ENCODE measurements at regions not wholly inside any gene's neighbourhood (a gene's known extent, or its start where the extent isn't known, plus 50 kb on each side); places are given as distances from the start of the nearest gene placed in this dataset.
A peak's percentile ranks its signal among the peaks of the same experiment; 100 is the strongest.
"Not testable (repeated sequence)": the region's sequence is repeated elsewhere in the genome, so short reads cannot be mapped to it uniquely, and the experiment has no call there.

DNA sequence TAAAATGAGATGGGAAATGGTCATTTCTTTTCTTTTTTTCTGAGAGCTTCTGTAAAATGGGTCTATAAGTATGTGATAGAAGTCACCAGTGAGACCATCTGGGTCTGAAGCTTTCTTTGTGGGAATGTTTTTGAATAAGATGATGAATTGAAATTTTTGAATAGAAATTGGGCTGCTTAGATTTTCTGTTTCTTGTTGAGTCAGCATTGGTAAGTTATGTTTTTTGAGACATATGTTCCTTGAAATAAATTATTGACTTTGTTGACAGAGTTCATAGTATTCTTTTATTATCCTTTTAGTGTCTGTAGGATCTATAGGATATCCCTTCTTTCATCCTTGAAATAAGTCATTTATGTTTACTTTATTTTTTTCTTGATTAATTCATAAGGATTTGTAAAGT lies 208.1 kb downstream of the OPA1 start:
- DNase-seq (ENCODE audit: low read depth) = no peak

DNA sequence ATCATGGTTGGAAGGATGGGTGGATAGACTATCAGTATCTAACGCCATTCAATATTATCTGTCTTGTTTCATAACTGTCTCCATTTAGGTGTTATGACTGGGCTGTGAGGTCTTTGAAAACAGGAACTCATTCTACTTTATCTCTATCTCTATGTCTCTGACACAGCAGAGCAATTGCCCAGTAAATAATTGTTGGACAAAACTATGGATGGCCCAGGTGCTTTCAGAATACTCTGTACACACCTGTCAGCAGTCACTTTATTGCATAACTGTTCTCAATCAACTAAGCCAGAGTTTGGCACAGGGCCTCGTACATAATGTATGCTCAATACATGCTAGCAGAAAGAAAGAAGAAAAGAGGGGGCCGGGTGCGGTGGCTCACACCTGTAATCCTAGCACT lies 210.3 kb downstream of the OPA1 start:
- DNase-seq (ENCODE audit: low read depth) = no peak

DNA sequence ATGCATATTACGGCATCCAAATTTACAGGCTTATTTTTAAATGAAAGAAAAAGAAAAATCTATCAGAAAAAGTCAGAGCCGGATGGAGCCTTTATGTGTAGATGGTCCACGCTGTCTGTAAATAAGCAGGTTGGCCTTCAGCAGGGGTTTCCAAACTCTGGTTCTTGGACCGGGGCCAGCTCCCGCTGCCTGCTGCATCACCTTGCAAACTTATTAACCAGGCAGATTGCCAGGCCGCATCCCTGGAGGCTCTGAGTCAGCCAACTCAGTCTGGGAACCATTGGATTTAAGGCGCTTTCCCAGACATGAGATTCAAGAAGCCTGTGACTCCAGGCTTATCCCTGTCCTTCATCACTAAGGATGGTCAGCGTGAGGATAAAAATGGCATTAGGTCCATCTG lies 212.4 kb downstream of the OPA1 start:
- DNase-seq (ENCODE audit: low read depth) = peak; percentile 72

DNA sequence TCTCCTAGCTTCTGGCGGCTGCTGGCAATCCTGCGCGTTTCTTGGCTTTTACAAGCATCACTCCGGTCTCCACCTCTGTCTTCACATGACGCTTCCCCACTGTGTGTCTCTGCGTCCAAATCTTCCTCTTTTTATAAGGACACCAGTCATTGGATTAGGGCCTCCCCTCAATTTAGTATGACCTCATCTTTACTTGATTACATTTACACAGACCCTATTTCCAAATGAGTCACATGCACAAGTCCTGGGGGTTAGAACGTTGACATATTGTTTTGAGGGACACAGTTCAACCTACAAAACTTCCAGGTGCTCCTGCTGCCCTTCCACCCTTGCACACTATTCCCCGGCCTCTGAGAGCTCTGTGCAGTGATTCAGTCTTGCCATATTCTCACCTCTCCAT lies 215.3 kb downstream of the OPA1 start:
- no peak for DNase-seq (ENCODE audit: low read depth)

DNA sequence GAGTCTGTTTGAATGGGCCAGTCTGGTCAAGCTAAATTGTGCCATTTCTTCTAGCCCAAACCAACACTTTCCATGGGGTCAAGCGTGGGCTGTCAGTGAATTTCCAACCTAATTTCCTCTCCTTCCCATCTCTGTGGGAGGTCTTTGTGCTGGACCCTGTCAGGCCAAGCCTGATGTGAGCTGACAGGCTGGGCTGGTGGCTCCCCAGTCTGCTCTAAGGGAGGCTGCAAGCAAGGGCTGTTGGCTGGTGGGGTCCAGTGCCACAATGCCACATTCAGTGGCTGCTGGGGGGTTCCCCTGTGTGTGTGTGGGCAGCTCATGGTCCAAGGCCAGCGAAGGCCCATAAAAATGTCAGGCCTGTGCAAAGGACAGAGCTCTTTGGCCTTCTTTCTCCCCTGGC lies 216.1 kb downstream of the OPA1 start:
- no peak for DNase-seq (ENCODE audit: low read depth)

DNA sequence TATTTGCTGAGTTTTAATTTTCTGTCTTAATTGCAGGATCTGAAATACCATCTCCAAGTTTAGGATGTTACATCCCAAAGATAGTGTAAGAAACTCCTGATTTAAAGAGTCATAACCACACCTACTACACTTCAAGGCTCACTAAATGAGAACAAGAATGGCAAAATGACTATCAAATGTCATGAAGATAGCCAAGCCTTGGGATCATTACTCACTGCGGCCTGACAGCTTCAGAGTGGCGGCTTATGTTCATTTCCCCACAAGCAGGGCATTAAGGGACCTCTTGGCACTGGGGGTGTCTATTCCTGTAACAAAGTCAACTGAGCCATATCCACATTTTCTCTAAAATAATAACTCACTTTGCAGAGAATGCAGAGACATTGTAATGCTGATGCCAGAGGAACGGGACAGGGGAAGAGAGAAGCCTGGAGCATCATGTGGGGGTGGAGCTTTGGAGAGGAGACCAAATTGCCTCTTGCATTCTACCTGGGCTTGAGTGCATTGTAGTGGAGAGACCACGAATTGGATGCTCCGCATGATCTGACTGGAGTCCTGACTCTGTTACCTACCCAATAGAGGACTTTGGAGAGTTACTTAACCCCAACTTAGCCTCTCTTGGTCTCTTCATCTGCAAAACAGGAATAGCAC lies 219.2 kb downstream of the OPA1 start:
- no peak for DNase-seq (ENCODE audit: low read depth)

DNA sequence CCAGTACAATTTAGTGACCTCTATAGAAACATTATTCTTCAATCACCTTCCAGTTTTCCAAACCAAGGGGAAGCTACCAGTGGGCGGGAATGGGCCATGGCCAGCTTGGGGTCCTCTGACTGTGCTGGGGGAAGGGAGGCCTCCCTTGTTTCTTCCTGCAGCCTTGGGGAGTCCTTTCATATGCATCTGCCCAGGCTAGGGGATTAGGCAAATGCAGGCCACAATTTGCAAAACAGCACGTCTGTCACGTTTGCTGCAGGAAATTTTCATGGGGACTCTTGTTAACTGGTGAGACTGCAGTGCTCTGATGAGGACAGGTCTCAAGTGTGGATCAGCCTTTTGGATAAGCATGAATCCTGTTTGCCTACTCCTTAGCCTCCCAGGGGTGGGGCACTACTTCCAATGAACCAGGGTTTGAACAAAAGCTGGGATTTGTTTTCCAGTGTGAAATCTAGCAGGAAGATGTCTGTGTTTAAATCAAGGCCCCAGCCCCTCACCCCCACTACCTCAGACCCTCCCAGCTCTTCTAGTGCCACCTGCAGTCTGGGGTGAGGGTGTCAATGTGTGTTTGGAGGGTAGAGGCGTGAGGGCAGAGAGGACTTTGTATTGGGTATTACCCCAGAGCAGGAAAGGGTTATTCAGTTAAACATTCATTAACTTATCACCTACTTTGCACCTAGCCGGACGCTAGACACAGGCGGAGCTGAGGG lies 219.9 kb downstream of the OPA1 start:
- no peak for DNase-seq (ENCODE audit: low read depth)

DNA sequence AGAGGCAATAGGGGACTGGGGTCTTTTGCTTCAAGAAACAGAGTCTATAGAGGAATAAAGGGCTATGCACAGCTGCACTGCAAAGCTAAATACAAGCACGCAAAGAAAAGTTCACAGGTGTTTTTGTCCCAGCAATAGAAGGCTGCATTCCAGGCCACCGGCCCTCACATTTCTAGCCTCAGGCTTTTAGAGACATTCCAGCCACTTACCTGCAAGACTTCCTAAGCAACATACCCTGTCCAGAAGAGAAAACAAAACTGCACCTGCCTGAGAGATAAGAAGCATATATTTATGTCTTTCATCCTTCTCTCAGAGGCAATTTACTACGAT lies 220.5 kb downstream of the OPA1 start:
- DNase-seq (ENCODE audit: low read depth) = no peak

DNA sequence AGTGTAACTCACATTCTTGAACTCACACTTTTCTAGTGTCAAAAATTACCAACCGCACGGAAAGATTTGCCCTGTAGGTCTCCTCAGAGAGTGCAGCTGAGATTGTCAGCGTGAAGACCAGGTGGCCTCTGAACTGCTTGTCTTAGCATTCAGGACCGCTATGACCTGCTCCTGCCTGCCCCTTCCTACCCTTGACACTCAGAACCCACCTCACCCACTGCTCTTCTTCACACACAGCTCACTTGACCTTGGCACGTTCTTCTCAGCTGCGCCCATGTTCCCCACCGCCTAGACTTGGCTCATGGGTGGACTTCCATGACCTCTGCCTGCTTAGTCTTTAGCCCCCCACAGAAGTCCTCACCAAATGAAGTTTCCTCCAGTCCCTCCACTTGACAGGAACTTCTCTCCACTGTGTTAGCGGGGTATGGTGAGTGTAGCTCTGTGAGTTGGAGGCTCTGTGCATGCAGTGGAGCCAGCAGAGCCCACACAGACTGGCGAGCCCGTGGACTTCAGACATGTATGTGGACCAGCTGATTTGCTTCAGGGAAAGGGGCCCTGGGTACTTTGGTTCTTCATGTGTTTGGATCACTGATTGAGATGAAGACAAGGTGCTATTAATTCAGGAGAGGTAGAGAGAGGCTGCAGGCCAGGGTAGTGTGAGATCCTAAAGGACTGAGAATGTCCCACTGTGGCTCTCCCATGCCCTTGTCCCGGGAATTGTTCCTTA lies 221.3 kb downstream of the OPA1 start:
- DNase-seq (ENCODE audit: low read depth) = no peak

DNA sequence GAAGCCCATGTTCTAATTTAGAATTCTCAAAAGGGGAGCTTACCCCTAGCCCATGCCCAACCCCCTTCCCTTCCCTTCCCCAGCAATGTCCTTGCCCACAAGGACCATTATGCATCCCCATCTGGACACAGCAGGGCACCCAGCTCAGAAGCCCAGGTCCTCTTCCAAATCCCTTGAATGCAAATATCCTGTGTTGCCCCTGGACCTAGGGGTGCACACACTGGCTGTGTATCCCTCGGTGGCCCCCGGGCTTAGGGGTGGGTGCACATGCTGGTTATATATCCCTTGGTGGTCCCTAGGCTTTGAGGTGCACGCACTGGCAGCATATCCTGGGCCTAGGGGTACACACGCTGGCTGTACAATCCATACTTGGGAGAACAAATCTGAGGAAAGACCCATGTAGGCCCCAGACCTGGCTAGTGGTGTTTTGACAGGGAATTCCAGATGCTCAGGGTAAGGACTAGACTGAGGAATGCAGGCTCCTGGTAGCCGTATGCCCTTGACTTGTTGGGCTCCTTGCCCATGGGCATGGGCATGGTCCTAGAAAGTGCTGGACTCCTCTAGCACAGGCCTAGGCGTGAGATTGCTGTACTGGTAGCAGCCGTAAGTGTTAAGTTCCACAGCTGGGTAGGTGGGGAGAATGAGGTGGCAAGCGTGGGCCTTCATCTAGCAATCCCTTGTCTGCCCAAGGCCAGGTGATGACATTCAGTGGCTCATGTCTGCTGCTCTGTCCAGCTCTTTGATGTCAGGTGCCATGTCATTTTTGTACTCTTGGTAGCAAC lies 222.4 kb downstream of the OPA1 start:
- no peak for DNase-seq (ENCODE audit: low read depth)

DNA sequence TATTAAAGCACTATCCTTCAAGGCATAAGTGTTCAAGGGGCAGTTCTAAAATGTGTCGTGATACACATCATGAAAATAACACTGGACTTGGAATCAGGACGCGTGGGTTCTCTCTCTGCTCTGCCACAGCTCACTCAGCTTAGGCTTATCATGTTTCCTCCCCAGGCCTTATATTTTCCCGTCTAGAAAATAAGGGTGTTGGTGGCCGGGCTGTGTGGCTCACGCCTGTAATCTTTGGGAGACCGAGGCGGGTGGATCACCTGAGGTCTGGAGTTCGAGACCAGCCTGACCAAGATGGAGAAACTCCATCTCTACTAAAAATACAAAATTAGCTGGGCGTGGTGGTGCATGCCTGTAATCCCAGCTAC lies 223.0 kb downstream of the OPA1 start:
- DNase-seq (ENCODE audit: low read depth) = no peak

DNA sequence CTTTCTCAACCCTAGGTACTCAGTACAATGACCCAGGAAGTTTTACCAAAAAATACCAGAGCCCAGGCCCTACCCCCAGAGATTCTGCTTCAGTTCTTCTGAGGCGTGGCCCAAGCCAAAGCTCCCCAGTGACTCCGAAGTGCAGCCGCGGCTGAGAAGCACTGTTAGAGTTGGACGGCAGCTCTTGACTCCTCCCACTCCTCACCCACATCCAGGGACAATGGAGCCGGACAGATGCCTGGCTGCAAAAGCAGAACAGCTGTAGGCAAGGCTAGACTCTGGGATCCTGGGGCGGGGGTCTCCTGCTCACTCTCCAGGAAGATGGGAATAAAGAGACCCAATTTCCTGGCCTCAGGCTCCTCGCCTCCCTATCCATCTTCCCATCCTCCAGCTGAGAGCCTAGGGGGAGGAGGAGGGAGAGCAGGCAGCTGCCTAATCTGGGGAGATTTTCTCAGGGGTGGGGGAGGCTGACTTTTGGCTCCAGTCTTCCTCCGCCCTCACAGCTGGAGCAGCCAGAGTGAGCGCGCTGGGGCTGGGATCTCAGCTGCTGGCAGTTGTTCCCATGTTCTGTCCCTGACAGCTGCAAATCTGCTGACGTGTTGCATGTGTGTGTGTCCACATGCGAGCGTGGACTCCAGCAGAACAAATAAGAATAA lies 223.8 kb downstream of the OPA1 start:
- DNase-seq (ENCODE audit: low read depth) = peak; percentile 82

DNA sequence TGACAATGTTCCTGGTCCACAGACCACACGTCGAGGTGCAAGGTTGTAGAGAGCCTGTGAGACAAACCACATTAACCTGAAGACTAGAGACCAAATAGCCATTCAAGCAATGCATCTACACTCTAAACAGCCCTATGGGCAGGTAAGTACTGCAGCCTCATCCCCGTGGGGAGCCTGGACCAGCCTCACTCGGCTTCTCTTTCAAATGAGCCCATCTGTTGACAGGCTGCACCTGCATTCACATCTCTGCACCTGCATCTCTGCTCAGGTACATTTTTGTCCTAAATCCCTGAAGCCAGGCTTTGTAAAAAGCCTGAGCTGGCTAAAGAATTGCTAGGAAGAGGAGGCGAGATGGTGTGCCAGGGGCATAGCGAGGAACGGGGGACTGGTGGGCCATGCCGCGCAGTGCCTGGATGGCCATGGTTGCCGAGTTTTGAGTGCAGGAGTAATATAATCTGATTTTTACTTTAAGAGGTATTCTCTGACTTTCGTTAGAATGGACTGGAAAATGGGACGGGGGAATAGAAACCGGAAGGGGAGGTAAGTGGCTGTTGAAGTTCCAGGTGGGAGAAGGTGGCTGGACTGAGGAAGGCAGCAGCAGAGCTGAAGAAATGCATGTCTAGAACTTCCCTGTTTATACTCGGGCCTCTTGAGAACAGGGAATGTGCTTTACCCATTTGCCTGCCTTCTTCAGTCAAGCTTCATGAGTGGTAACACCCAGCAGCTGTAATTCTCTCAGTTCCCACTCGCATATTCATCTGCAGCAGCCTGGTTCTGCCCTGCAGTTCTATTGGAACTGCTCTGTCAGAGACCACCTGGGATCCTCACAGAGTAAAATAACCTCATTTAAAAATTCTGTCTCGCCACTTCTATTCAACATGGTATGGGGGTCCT lies 226.4 kb downstream of the OPA1 start:
- DNase-seq (ENCODE audit: low read depth) = no peak

DNA sequence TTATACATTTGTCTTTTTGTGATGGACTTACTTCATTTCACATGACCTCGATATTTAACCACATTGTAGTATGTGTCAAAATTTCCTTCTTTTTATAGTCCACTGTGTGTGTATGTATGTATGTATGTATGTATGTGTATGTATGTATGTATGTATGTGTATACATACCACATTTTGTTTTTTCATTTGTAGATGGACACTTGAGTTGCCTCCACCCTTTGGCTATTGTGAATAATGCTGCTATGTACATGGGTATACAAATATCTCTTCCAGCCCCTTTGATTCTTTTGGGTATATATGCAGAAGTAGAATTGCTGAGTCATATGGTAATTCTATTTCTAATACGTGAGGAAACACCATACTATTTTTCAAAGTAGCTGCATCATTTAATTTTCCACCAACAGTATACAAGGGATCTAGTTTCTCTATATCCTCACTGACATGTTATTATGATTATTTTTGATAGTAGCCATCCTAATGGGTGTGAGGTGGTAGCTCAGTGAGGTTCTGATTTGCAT lies 228.2 kb downstream of the OPA1 start:
- no peak for DNase-seq (ENCODE audit: low read depth)

DNA sequence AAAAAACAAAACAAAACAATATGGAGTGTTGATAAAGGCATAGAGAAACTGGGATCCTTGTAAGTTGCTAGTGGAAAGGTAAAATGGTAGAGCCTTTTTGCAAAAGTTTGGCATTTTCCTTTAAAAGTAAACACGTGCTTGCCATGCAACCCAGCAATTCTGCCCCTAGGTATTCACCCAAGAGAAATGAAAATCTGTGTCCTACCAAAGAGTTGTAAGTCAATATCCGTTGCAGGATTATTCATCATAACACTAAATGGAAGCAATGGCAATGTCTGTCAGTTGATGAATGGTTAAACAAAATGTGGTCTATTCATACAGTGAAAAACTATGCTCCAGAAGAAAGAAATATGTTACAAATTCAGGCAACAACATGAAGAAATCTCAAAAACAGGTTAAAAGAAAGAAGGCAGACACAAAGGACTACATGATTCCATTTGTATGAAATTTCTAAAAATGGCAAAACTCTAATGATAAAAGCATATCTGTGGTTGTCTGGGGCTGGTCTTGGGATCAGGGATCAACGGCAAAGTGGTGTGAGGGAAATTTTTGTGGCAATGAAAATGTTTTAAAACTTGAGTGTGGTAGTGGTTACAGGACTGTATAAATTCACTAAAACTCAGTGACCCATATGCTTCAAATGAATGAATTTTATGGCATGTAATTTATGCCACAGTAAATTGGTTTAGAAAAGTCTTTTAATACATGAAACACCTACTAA lies 229.6 kb downstream of the OPA1 start:
- DNase-seq (ENCODE audit: low read depth) = no peak

DNA sequence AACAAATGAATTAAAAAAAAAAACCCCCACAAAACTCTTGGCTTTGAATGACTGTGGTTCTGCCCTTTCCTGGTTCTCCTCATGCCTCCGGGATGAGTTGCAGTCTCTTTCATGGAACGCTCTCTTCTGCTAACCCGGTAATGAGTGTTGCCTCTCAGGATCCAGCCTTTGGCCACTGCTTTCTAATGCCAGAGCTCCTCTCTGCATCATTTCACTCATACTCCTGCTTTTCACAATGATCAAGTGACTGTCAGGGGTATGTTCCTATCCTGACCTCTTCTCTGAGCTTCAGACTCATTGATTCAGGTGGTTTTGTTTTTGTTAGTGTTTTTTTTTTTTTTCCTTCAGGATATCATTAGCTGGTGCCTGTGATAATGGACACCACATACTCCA lies 230.2 kb downstream of the OPA1 start:
- DNase-seq (ENCODE audit: low read depth) = not testable (repeated sequence)

DNA sequence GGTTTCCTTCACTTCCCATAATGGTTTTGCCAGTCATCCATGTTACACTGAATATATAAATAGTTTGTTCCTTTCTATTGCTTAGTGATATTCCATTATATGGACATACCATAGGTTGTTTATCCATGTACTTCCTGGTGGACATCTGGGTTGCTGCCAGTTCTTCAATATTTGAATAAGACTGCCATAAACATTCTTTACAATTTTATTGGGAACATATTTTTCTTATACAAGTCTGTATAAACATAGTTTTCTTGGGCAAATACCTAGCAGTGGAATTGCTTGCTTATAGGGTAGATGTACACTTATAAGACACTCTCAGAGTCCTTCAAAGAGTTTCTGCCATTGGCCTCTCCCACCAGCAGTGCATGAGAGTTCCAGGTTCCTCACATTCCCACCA lies 231.4 kb downstream of the OPA1 start:
- no peak for DNase-seq (ENCODE audit: low read depth)

DNA sequence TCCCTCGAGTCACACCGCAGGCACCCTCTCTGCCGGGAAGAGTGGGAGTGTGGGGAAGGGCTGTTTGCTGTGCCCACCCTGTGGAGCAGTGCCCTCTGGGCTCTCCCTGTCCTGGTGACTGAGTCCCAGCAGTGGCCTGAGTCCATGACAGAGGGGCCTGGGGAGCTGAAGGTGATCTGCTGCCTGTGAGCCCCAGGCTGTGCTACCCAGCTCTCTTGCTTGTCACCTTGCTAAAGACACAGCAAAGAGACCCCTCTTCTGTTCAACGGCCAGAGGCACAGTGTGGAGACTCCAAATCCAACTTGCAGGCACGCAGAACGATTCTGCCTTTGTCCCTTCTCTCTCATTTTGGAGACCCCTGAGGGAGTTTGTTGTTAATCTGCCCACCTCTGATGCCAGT lies 232.6 kb downstream of the OPA1 start:
- no peak for DNase-seq (ENCODE audit: low read depth)

DNA sequence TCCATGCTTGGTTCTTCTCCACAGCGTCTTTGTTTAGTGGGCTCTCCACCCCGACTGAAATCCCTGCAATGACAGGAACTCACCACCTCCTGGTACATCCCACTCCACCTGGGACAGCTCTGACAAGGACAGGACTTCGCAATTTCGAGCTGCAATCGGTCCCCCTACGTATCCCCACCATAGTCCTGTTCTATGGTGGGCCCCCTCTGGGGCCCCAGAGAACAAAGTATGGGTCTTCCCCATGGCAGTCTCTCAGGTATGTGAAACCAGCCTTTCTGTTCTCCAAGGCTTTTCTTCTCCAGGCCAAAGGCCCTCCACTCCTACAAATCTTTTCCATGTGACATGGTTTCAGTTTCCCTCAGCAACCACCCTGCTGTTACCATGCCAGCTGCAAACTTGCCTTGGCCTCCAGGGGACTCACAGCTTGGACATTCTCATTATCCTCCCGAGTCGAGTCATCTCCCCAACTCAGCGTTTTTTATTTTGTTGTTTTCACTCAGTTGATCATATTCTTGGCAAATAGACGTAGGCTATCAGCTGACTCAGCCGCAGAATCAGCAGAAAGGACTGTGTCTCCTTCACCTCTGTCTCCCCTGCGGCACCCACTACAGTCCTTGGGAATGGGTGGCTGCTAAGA lies 233.3 kb downstream of the OPA1 start:
- peak; percentile 46 for DNase-seq (ENCODE audit: low read depth)

Measured in LHCN-M2 (cell line).